ENCODE measurements at regions not wholly inside any gene's neighbourhood (a gene's known extent, or its start where the extent isn't known, plus 50 kb on each side); places are given as distances from the start of the nearest gene placed in this dataset.

- DNase-seq (ENCODE audit: low spot score), result no peak
These were observed 364.1 kb downstream of the FOXO1 start for GRCh38 chr13:40302351-40302750.

- no peak for DNase-seq (ENCODE audit: low spot score)
These were observed 362.1 kb downstream of the FOXO1 start for GRCh38 chr13:40304391-40304790.

GRCh38 chr13:40306817-40307216 is 359.6 kb downstream of the FOXO1 start:
- DNase-seq (ENCODE audit: low spot score), result no peak

- DNase-seq (ENCODE audit: low spot score), result no peak
These were observed 356.6 kb downstream of the FOXO1 start for GRCh38 chr13:40309881-40310280.

GRCh38 chr13:40311356-40312101 is 354.9 kb downstream of the FOXO1 start:
- DNase-seq (ENCODE audit: low spot score), result no peak

- peak; percentile 6 for DNase-seq (ENCODE audit: low spot score)
These were observed 352.9 kb downstream of the FOXO1 start for GRCh38 chr13:40313269-40314200.

GRCh38 chr13:40315416-40316064 is 350.9 kb downstream of the FOXO1 start:
- no peak for DNase-seq (ENCODE audit: low spot score)

- no peak for DNase-seq (ENCODE audit: low spot score)
These were observed 350.1 kb downstream of the FOXO1 start for GRCh38 chr13:40316301-40316700.

GRCh38 chr13:40317980-40318327 is 348.5 kb downstream of the FOXO1 start:
- DNase-seq (ENCODE audit: low spot score), result no peak

- DNase-seq (ENCODE audit: low spot score), result no peak
These were observed 348.1 kb downstream of the FOXO1 start for GRCh38 chr13:40318366-40318765.

GRCh38 chr13:40319699-40320579 is 346.5 kb downstream of the FOXO1 start:
- DNase-seq (ENCODE audit: low spot score), result no peak

GRCh38 chr13:40328091-40328490 is 338.4 kb downstream of the FOXO1 start:
- DNase-seq (ENCODE audit: low spot score), result peak; percentile 22

- peak; percentile 30 for DNase-seq (ENCODE audit: low spot score)
These were observed 336.5 kb downstream of the FOXO1 start for GRCh38 chr13:40329781-40330485.

- DNase-seq (ENCODE audit: low spot score), result peak; percentile 55
These were observed 335.5 kb downstream of the FOXO1 start for GRCh38 chr13:40330950-40331349.

- DNase-seq (ENCODE audit: low spot score), result peak; percentile 59
These were observed 334.6 kb downstream of the FOXO1 start for GRCh38 chr13:40331802-40332201.

GRCh38 chr13:40333226-40333625 is 333.2 kb downstream of the FOXO1 start:
- DNase-seq (ENCODE audit: low spot score), result peak; percentile 51

GRCh38 chr13:40334031-40334430 is 332.4 kb downstream of the FOXO1 start:
- DNase-seq (ENCODE audit: low spot score), result no peak

- DNase-seq (ENCODE audit: low spot score), result no peak
These were observed 331.8 kb downstream of the FOXO1 start for GRCh38 chr13:40334616-40335015.

- DNase-seq (ENCODE audit: low spot score), result peak; percentile 69
These were observed 329.9 kb downstream of the FOXO1 start for GRCh38 chr13:40336228-40337221.

- no peak for DNase-seq (ENCODE audit: low spot score)
These were observed 328.8 kb downstream of the FOXO1 start for GRCh38 chr13:40337651-40338050.

Measured in LoVo (cell line).